GM21447 (cell line): ENCODE measurements at regions not wholly inside any gene's neighbourhood (a gene's known extent, or its start where the extent isn't known, plus 50 kb on each side); places are given as distances from the start of the nearest gene placed in this dataset.
"Not testable (repeated sequence)": the region's sequence is repeated elsewhere in the genome, so short reads cannot be mapped to it uniquely, and the experiment has no call there.

Experiments
- ATAC-seq: cut with Tn5 transposase; IDR thresholded peaks from one replicate; pipeline ENCODE4 v1.9.1; 2021; ENCODE audit not compliant: unreplicated experiment

GRCh38 chr5:154702477-154702876, 52.7 kb upstream of the LARP1 start:
- no peak for ATAC-seq

DNA sequence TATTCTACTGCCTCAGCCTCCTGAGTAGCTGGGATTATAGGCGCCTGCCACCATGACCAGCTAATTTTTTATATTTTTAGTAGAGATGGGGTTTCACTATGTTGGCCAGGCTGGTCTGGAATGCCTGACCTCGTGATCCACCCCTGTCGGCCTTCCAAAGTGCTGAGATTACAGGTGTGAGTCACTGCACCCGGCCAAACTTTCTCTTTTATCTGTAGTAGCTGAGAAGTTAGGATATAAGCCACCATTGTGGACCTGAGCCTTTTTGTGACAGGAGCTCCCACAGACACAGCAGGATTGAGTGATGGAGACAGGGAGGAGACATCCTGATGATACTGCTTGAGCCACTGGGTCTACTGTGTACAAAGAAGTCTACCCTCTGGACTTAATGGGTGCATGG, 53.5 kb upstream of the LARP1 start:
- not testable (repeated sequence) for ATAC-seq

DNA sequence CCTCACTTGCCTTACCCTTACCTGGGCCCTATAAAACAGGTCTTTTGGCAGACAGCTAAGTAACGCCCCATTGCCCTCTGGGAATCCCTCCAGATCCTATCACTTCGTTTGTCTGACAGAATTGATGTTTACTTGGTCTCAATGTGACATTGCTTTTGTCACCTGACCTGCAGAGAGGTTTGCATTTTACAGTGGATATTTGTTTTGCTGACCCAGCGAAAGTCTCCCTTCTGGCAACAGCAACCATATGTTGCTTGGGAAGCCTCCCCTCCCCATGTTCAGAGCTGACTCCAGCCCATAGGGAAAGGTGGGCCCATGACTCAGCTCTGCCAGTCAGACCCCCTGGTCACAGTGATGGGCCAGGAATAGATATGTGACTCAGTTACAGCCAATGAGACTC, 54.0 kb upstream of the LARP1 start:
- no peak for ATAC-seq

DNA sequence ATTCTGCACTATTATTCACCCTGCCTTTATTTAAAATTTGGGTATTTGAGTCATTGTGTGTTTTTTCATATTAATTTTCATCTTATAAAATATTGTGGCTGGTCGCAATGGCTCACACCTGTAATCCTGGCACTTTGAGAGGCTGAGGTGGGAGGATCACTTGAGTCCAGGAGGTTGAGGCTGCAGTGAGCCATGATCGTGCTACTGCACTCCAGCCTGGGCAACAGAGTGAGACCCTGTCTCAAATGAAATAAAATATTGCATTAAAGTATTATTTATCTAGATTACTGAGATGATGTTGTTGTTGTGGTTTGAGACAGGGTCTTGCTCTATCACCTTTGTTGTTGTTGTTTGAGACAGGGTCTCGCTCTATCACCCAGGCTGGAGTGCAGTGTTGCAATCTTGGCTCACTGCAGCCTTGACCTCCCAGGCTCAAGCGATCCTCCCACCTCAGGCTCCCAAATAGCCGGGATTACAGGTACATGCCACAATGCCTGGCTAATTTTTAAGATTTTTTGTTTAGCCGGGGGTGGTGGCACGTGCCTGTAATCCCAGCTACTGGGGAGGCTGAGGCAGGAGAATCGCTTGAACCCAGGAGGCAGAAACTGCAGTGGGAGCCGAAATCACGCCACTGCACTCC, 54.8 kb upstream of the LARP1 start:
- ATAC-seq = not testable (repeated sequence)

DNA sequence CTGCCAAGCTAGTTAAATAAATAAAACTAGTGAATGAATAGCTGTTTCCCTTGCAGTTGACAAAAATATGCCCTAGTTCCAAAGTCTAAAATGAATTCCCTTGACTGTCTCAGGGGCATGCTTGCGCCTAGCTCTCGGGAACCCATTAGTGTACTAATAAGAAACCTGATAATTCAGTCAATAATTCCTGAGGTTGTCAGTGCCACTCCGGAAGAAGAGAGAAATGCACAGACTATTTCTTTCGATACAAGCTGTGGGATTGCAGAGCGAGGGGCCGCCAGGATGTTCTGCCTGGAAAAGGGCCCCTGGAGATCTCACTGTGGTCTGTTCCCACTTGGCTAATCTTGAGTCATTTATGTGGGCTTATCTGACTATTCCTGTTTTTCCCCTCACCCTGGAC, 56.4 kb upstream of the LARP1 start:
- no peak for ATAC-seq

DNA sequence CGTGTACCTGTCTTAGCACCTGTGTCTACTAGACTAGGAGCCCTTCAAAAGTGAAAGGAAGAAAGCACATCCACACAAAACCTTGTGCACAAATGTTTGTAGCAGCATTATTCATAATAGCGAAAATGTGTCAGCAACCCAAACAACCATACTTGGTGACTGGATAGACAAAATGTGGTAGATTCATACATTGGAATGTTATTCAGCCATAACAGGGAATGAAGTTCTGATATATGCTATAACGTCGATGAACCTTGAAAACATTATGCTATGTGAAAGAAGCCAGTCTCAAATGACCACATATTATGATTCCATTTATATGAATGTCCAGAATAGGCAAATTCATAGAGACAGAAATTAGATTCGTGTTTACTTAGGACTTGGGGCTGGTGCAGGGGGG, 57.8 kb upstream of the LARP1 start:
- ATAC-seq = no peak

DNA sequence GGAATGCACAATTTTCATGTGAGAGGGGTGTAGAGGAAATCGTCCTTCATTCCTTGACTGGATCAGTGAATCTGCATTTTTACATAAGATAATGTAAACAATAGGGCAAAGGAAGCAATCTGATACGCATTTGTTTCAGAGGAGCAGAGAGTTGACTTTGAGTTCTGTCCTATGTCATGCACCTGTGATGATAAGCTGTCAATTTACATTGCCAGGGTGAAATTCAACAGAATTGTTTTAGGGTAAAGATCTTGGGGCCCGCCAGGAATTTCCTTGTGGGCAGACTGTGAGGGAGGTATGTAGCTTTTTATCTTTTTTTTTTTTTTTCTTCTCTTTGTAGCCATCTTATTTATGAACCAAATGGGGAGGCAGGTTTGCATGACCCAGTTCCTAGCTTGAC, 58.3 kb upstream of the LARP1 start:
- ATAC-seq = no peak

DNA sequence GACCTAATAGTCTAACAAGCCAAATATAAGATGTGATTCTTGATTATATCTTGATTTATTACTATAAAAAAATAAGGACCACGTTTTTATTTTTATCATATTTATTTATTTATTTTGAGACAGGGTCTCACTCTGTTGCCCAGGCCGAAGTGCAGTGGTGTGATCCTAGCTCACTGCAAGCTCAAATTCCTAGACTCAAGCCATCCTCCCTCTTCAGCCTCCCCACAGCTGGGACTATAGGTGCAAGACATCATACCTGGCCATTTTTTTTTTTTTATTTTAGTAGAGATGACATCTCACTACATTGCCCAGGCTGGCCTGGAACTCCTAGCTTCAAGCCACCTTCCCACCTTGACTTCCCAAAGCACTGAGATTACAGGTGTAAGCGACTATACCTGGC, 61.0 kb upstream of the LARP1 start:
- no peak for ATAC-seq

DNA sequence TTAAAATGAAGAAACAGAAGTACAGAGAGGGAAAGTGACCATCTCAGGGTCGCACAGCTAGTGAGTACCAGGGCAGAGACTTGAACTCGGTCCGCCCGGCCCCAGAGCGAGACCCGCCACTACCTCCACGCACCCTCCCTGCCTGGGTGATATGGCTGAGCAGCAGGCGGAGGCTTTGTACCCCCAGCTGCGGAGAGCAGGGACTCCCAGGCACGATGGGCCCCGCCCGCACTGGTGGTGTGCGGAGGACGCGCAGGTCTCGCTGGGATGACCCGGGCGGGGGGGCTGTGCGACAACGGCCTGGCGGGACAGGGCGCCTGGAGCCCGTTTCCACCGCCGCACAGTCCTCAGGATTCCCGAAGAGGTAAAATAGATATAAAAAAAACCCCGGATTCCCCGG, 64.7 kb upstream of the LARP1 start:
- ATAC-seq = no peak

DNA sequence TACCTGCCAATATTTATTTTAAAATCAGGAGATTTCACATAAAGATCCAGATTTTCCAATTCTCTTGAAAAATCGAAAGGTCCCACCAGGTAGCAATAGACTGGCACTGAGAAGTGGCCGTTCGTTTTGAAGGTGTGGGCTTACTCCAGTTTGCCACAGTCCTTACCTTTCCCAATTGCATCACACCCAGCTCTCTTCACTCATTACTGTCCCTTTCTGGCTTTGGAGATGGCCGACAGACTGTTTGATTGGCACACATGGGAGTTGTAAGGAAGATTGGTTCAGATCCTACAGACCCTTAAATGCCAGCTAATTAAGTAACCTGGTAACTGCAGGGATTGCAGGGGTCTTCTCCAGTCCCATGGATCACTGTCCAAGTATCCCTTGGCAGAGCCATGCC, 68.7 kb upstream of the LARP1 start:
- ATAC-seq = no peak

- peak; percentile 61 for ATAC-seq
Measured at GRCh38 chr5:154683101-154683880, 71.9 kb upstream of the LARP1 start.

DNA sequence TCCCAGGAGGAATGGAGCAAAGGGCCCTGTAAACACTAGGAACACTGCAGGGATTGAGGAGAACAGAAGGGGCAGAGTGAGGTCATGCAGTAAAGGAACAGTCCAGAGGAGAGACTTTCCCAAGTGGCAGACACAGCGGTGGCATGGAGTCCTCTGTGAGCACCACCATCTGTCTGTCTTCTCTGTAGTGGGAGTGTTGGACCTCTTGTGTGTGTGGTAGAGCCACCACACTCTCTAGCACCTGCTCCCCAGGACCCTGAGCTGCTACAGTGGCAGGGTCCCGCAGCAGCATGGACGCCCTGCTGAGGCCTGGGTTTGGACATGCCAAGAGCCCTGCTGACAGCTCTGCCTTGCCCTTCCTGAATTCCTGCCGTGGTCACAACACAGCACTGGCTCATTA, 75.7 kb upstream of the LARP1 start:
- no peak for ATAC-seq

DNA sequence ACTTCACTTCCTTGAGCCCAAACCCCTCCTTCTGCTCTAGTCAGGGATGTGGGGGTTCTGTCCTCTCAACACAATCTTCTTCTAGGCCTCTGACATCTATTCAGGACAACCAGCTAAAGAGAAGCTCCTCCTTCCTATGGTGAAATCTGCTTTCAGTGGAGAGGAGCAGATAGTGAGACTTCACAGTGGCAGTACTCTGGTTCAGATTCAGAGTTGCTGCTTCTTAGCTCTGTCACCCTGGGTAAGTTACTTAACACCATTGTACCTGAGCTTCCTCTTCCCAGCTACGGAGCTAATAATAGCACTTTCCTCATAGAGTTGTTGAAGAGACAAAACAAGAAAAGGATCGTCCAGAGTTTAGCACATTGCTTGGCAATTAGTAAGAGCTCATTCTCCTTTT, 77.3 kb upstream of the LARP1 start:
- ATAC-seq = no peak

- ATAC-seq = no peak
Measured at GRCh38 chr5:154676508-154676907, 78.7 kb upstream of the LARP1 start.

- ATAC-seq = no peak
Measured at GRCh38 chr5:154674029-154674428, 81.1 kb upstream of the LARP1 start.

DNA sequence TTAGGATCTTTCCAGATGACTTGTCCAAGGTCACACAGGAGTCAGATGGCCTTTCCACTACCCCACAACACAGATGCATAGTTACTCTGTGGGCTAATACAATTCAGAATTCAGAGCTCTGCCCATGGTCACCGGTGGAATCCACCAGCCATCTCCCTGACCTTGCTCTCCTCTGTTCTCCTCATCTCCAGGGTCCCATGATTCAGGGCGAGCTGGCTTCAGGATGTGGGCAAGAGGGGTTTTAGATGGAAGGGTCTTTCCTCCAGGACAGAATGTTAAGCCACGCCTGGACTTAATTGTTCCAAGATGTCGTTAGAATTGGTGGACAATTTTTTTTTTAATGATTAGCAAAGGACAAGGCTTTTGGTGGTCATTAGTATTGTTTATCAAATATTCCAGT, 81.7 kb upstream of the LARP1 start:
- ATAC-seq = no peak

DNA sequence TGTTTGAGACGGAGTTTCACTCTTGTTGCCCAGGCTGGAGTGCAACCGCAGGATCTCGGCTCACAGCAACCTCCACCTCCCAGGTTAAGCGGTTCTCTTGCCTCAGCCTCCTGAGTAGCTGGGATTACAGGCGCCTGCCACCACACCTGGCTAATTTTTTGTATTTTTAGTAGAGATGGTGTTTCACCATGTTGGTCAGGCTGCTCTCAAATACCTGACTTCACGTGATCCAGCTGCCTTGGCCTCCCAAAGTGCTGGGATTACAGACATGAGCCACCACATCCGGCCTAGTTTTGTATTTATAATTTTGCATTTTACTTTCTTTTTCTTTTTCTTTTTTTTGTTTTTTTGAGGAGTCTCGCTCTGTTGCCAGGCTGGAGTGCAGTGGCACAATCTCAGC, 85.3 kb upstream of the LARP1 start:
- ATAC-seq = not testable (repeated sequence)

GRCh38 chr5:154669402-154669801, 85.8 kb upstream of the LARP1 start:
- no peak for ATAC-seq

DNA sequence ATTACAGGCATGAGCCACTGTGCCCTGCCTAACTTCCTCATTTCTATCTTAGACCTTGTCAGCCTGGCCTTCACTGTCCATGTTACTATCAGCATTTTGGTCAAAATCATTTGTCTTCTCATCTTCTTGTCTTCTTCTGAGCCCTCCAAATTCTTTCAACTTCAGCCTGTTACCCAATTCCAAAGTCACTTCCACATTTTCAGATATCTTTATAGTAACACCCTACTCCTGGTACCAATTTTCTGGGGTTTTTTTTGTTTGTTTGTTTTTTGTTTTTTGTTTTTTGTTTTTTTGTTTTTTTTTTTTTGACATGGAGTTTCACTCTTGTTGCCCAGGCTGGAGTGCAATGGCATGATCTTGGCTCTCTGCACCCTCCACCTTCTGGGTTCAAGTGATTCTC, 90.3 kb upstream of the LARP1 start:
- ATAC-seq = no peak

- ATAC-seq = no peak
Measured at GRCh38 chr5:154663424-154663823, 91.8 kb upstream of the LARP1 start.

- no peak for ATAC-seq
Measured at GRCh38 chr5:154654486-154655371, 100.4 kb upstream of the LARP1 start.
